IPS-18c (cell line): ENCODE measurements at regions not wholly inside any gene's neighbourhood (a gene's known extent, or its start where the extent isn't known, plus 50 kb on each side); places are given as distances from the start of the nearest gene placed in this dataset.

ENCODE experiments used
- H3K4me3 ChIP-seq: 2 replicates; pipeline ENCODE4 v1.7.0; 2013; ENCODE audit warnings: low read depth, mild to moderate bottlenecking, low read length, moderate library complexity; ENCODE audit not compliant: insufficient read depth
- H3K9me3 ChIP-seq: one replicate; pipeline ENCODE4 v1.6.1; 2013; ENCODE audit warnings: mild to moderate bottlenecking, low read length, moderate library complexity; ENCODE audit not compliant: control insufficient read depth, insufficient read depth

- Histone ChIP-seq H3K4me3 (no peak overlapping the region), H3K9me3 (peaks cover 2% of the 10 kb centered on the region)
Measured at GRCh38 chr3:135310317-135310716, 515.3 kb downstream of the EPHB1 start.

- Histone ChIP-seq H3K4me3 (no peak overlapping the region), H3K9me3 (peaks cover 2% of the 10 kb centered on the region)
Measured at GRCh38 chr3:135311699-135312098, 516.6 kb downstream of the EPHB1 start.

GRCh38 chr3:135314237-135314636 lies 519.2 kb downstream of the EPHB1 start:
- no peaks in the 10 kb centered on the region for H3K9me3 ChIP-seq
- H3K4me3 ChIP-seq: no peak overlapping the region

- Histone ChIP-seq H3K9me3 (peaks cover 1% of the 10 kb centered on the region), H3K4me3 (no peak overlapping the region)
Measured at GRCh38 chr3:135324301-135324700, 529.2 kb downstream of the EPHB1 start.

GRCh38 chr3:135325096-135325495 lies 530.0 kb downstream of the EPHB1 start:
- Histone ChIP-seq H3K4me3 (no peak overlapping the region), H3K9me3 (peaks cover 2% of the 10 kb centered on the region)

- H3K9me3 ChIP-seq: peaks cover 2% of the 10 kb centered on the region
- H3K4me3 ChIP-seq: no peak overlapping the region
Measured at GRCh38 chr3:135325726-135326235, 530.7 kb downstream of the EPHB1 start.

DNA sequence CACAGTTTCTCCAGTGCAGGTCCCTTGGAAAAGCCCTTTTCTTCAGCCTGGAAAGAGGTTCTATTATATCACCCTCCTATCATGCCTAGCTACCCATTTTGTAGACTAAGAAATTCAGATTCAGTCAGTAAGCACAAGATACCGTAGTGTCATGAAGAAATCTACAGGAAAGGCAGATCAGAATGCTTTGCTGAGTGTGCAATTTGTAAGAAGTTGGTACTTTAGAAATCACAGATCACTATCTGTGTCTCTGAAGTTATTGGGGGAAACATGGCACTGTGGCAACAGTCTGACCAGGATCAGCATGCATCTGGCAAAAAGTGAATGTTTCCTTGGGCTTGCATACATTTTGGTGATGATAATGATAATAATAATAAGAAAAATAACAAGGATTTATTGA lies 531.8 kb downstream of the EPHB1 start:
- H3K9me3 ChIP-seq: peaks cover 2% of the 10 kb centered on the region
- H3K4me3 ChIP-seq: no peak overlapping the region

GRCh38 chr3:135328036-135328435 lies 533.0 kb downstream of the EPHB1 start:
- no peak overlapping the region for H3K4me3 ChIP-seq
- peaks cover 2% of the 10 kb centered on the region for H3K9me3 ChIP-seq

GRCh38 chr3:135329479-135329878 lies 534.4 kb downstream of the EPHB1 start:
- H3K4me3 ChIP-seq: no peak overlapping the region
- H3K9me3 ChIP-seq: peaks cover 2% of the 10 kb centered on the region

GRCh38 chr3:135337192-135337591 lies 542.1 kb downstream of the EPHB1 start:
- Histone ChIP-seq H3K4me3 (no peak overlapping the region), H3K9me3 (no peaks in the 10 kb centered on the region)

- no peaks in the 10 kb centered on the region for H3K9me3 ChIP-seq
- H3K4me3 ChIP-seq: no peak overlapping the region
Measured at GRCh38 chr3:135348690-135349089, 553.6 kb downstream of the EPHB1 start.

GRCh38 chr3:135349254-135349948 lies 554.3 kb downstream of the EPHB1 start:
- Histone ChIP-seq H3K4me3 (no peak overlapping the region), H3K9me3 (no peaks in the 10 kb centered on the region)

DNA sequence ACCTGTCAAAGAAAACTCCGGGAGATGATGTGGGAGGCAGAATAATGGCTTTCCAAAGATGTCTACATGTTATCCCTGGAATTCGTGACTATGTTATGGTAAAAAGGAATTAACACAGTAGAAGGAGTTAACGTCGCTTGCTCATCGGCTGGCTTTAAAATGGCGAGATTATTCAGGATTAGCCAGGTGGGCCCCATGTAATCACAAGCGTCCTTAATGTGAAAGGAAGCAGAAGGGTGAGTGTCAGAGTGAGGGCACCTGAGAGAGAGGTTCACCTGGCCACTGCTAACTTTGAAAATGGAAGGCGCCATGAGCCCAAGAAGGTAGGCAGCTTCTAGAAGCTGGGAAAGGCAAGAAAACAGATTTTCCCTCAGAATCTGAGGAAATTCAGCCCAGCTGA lies 557.2 kb downstream of the EPHB1 start:
- Histone ChIP-seq H3K4me3 (no peak overlapping the region), H3K9me3 (no peaks in the 10 kb centered on the region)

DNA sequence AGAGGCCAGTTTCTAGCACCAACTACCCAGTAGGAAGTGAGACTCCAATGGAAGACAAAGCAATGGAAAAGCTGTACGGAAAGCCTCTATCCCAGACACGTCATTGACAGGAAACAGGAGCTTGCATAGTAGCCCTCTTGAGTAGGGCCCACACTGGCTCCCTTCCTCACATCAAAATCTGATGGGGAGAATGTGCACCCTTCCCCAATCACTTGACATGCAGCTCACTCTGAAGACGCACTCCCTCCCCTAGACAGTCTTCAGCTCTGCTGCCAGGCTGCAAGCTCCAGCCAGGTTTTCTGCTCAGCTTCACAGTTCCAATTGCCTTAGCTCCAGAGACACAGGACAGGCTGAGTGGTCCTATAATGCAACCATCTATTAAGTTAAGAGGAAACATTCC lies 567.8 kb downstream of the EPHB1 start:
- Histone ChIP-seq H3K9me3 (no peaks in the 10 kb centered on the region), H3K4me3 (no peak overlapping the region)

- Histone ChIP-seq H3K9me3 (no peaks in the 10 kb centered on the region), H3K4me3 (no peak overlapping the region)
Measured at GRCh38 chr3:135364676-135365075, 569.6 kb downstream of the EPHB1 start.

DNA sequence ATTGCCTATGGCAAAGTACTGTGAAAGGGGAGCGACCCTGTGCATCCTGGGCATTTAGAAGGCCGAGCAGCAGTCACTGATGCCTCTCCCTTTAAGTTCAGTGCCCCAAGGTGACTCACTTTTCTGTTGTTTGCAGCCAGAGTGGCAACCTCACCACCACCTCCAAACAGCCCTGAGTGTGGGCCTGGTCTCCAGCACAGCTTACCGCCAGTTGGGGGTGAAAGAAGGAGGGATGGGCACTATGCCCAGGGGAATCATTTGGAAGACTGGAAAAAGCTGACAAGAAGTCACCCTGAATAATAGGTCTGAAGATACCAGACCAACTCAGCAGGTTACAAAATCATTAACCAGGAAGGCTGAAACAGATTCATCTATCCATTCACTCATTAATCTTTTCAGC lies 571.8 kb downstream of the EPHB1 start:
- Histone ChIP-seq H3K4me3 (no peak overlapping the region), H3K9me3 (no peaks in the 10 kb centered on the region)

DNA sequence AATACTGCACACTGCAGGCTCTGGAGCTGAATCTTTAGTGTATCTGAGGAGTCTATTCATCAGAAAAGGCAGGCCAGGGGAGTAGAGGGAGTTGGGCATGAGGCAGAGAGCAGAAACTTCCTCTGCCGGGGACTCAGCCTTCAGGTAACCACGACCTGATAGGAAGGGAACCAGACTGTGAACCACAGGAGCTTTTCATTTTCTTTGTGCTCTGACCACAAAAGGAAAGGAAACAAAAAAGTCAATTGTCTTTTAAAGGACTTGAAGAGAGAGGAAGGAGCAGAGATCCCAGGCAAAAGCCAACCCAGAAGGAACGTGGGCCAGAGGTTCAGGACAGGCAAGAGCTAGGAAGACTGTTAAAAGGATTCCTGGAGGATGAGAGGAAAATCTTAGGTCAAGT lies 573.3 kb downstream of the EPHB1 start:
- H3K4me3 ChIP-seq: no peak overlapping the region
- no peaks in the 10 kb centered on the region for H3K9me3 ChIP-seq

DNA sequence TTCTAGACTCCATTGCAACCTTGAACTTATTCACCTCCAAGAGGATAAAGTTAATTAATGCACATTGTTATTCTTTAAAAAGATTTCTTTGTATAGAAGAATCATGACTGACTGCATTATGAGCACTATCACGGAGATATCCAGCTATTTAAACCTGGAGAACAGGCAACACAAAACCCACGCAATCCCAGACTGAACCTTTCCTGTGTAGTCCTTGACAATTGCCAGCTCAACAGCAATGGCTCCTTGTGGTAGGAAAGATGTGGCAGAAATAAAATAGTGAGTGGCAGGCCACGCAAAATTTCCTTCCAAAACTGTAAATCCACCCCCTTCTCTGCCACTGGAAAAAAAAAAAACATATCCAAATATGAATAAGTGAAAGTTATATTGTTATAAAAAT lies 573.7 kb downstream of the EPHB1 start:
- Histone ChIP-seq H3K9me3 (no peaks in the 10 kb centered on the region), H3K4me3 (no peak overlapping the region)

- H3K9me3 ChIP-seq: no peaks in the 10 kb centered on the region
Measured at GRCh38 chr3:135374571-135374970, 579.5 kb downstream of the EPHB1 start.

More at GRCh38 chr3:135374571-135374970, 579.5 kb downstream of the EPHB1 start:
- H3K4me3 ChIP-seq: no peak overlapping the region
